GM12878 (cell line): ENCODE measurements at regions not wholly inside any gene's neighbourhood (a gene's known extent, or its start where the extent isn't known, plus 50 kb on each side); places are given as distances from the start of the nearest gene placed in this dataset.

Experiments
- ATAC-seq: fragments of 200-7000 bp; cut with Tn5 transposase; 3 replicates; pipeline ENCODE4 v1.9.1; 2020; ENCODE audit warnings: mild to moderate bottlenecking, moderate library complexity
- BruUV-seq: library from RNA; stranded (reverse); fragments of 400-500 nt; replicated peaks from 2 replicates; lab custom pipeline; 2021; lab: Mats Ljungman, UMichigan
- CTCF ChIA-PET: fragments of 300-600 bp; sonication (Branson Sonifier 250); formaldehyde crosslinking; extraction: SDS; loops from one replicate; lab custom pipeline; 2021; ENCODE audit warnings: inconsistent platforms; lab: Yijun Ruan, JAX
- POLR2A ChIA-PET: fragments of 350-600 bp; formaldehyde crosslinking; extraction: SDS; loops from one replicate; lab custom pipeline; 2021; ENCODE audit warnings: inconsistent platforms; lab: Charles Lee
- RAD21 ChIA-PET: fragments of 300-600 bp; sonication (Branson Sonifier 250); formaldehyde crosslinking; loops from one replicate; lab custom pipeline; 2023; ENCODE audit warnings: antibody characterized with exemption; ENCODE audit not compliant: unreplicated experiment; lab: Charles Lee
- SMC1A ChIA-PET: fragments of 300-600 bp; sonication (Branson Sonifier 250); formaldehyde crosslinking; loops from one replicate; lab custom pipeline; 2023; ENCODE audit not compliant: unreplicated experiment, uncharacterized antibody; lab: Charles Lee
- DNase-seq: peaks from one replicate; pipeline ENCODE4 v3.0.0-alpha.2; 2011; ENCODE audit warnings: low read depth, low spot score
- FAIRE-seq: peaks from 3 replicates; lab custom pipeline; 2011; peaks lifted over from hg19 to GRCh38; lab: Jason Lieb, UNC
- H2AFZ ChIP-seq: 2 replicates; pipeline ENCODE4 v1.6.0; 2011; ENCODE audit warnings: low read depth, low read length, control low read depth; ENCODE audit not compliant: control insufficient read depth
- H3K27ac ChIP-seq: 2 replicates; pipeline ENCODE4 v1.5.1; 2011; ENCODE audit warnings: control low read depth; ENCODE audit not compliant: control insufficient read depth, insufficient read depth
- H3K27me3 ChIP-seq, 2 experiments: replicated peaks in 1 of 2; 2 replicates each; pipeline versions ENCODE4 v1.6.0 to v1.6.1; 2011; ENCODE audit warnings: low read length in 1 of 2; ENCODE audit not compliant: control insufficient read depth in 2 of 2, insufficient read depth in 2 of 2
- H3K36me3 ChIP-seq, 2 experiments: 2 replicates each; pipeline ENCODE4 v1.5.1; 2011; ENCODE audit warnings: low read length in 1 of 2; ENCODE audit not compliant: control insufficient read depth in 2 of 2, insufficient read depth in 2 of 2
- H3K4me1 ChIP-seq: 2 replicates; pipeline ENCODE4 v1.6.1; 2011; ENCODE audit warnings: mild to moderate bottlenecking, low read length, moderate library complexity, mixed read lengths; ENCODE audit not compliant: control insufficient read depth, insufficient read depth
- H3K4me2 ChIP-seq: 2 replicates; pipeline ENCODE4 v1.6.0; 2011; ENCODE audit warnings: control low read depth; ENCODE audit not compliant: control insufficient read depth, insufficient read depth
- H3K4me3 ChIP-seq: fragments of 200-600 bp; sonication (generic); 2 replicates; pipeline ENCODE4 v1.5.1; 2016
- H3K79me2 ChIP-seq: 2 replicates; pipeline ENCODE4 v1.6.0; 2011; ENCODE audit warnings: low read length; ENCODE audit not compliant: control insufficient read depth, insufficient read depth
- H3K9ac ChIP-seq: 2 replicates; pipeline ENCODE4 v1.8.0; 2011; ENCODE audit warnings: low read length, control low read depth, mixed read lengths; ENCODE audit not compliant: control insufficient read depth, insufficient read depth
- H3K9me3 ChIP-seq: replicated peaks from 3 replicates; pipeline ENCODE4 v1.5.1; 2011; ENCODE audit warnings: mild to moderate bottlenecking, low read length; ENCODE audit not compliant: control insufficient read depth, insufficient read depth
- H4K20me1 ChIP-seq: 2 replicates; pipeline ENCODE4 v1.6.0; 2011; ENCODE audit not compliant: control insufficient read depth, insufficient read depth
- NR2F1 ChIP-seq: fragments of 450-650 bp; conservative IDR thresholded peaks from 2 replicates; pipeline ENCODE4 v1.6.1; 2017; ENCODE audit warnings: mild to moderate bottlenecking
- TCF12 ChIP-seq: IDR thresholded peaks from 2 replicates; pipeline ENCODE4 v1.6.1; 2011; ENCODE audit warnings: low read depth, mild to moderate bottlenecking, low read length
- WRNIP1 ChIP-seq: IDR thresholded peaks from 2 replicates; pipeline ENCODE4 v1.6.1; 2011; ENCODE audit warnings: low read depth, low read length, improper control_type of control experiment, borderline replicate concordance
- WGBS: methylation state at CpG from one replicate; pipeline ENCODE4 v1.1.6; 2016; ENCODE audit warnings: low lambda C conversion rate; ENCODE audit not compliant: insufficient replicate concordance, insufficient coverage; ENCODE audit errors: missing lambda C conversion rate; 5-methylcytosine and 5-hydroxymethylcytosine counted together
- in situ Hi-C: fragments of 300-500 bp; cut with MboI; formaldehyde crosslinking; loops from 9 replicates; pipeline ENCODE4 v1.14.3; 2018; ENCODE audit warnings: mixed read lengths
- intact Hi-C: fragments of 100-400 bp; cut with micrococcal nuclease; formaldehyde crosslinking; loops from one replicate; pipeline ENCODE4 v1.14.2; 2022; ENCODE audit not compliant: unreplicated experiment
- TF ChIP-seq, protein P1 (sequence below): fragments of 450-650 bp; IDR thresholded peaks from 2 replicates; pipeline ENCODE4 v1.6.1; 2017; ENCODE audit warnings: mild to moderate bottlenecking, moderate library complexity

DNA sequence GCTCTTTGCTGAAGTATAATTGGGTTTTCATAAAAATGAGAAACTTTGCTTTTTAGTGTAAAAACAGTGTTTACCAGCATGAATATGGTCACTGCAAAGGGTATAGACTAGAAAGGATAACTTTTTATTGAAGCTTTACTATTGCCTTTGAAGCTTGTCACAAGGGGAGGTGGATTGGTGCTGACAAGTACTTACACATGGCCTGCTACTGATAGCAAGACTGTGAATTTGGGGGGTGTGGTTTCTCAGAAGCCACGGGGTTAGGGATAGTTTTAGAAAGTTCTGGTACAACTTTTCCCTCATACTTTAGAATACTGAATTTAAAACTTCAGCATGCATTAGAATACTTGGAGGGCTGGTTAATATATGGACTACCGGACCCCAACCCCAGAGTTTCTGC lies 294.1 kb downstream of the SOCS6 start (continued):
- TF ChIP-seq, protein P1, sequence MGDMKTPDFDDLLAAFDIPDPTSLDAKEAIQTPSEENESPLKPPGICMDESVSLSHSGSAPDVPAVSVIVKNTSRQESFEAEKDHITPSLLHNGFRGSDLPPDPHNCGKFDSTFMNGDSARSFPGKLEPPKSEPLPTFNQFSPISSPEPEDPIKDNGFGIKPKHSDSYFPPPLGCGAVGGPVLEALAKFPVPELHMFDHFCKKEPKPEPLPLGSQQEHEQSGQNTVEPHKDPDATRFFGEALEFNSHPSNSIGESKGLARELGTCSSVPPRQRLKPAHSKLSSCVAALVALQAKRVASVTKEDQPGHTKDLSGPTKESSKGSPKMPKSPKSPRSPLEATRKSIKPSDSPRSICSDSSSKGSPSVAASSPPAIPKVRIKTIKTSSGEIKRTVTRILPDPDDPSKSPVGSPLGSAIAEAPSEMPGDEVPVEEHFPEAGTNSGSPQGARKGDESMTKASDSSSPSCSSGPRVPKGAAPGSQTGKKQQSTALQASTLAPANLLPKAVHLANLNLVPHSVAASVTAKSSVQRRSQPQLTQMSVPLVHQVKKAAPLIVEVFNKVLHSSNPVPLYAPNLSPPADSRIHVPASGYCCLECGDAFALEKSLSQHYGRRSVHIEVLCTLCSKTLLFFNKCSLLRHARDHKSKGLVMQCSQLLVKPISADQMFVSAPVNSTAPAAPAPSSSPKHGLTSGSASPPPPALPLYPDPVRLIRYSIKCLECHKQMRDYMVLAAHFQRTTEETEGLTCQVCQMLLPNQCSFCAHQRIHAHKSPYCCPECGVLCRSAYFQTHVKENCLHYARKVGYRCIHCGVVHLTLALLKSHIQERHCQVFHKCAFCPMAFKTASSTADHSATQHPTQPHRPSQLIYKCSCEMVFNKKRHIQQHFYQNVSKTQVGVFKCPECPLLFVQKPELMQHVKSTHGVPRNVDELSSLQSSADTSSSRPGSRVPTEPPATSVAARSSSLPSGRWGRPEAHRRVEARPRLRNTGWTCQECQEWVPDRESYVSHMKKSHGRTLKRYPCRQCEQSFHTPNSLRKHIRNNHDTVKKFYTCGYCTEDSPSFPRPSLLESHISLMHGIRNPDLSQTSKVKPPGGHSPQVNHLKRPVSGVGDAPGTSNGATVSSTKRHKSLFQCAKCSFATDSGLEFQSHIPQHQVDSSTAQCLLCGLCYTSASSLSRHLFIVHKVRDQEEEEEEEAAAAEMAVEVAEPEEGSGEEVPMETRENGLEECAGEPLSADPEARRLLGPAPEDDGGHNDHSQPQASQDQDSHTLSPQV = no peak
- no peak for TF ChIP-seq TCF12

- TF ChIP-seq NR2F1 = 0 out of 2 replicates have a peak, but pooled peaks have one; percentile 37
- TF ChIP-seq WRNIP1 = no peak
- no TSS peak for BruUV-seq
- in situ Hi-C loops = no loop called here
- intact Hi-C loops = no loop called here
- Histone ChIP-seq H3K27me3 (no peaks in the 10 kb centered on the region), H3K4me2 (no peak overlapping the region), H3K27ac (no peak overlapping the region), H3K36me3 (no peaks in the 10 kb centered on the region), H3K4me1 (no peaks in the 10 kb centered on the region), H2AFZ (no peak overlapping the region), H4K20me1 (no peaks in the 10 kb centered on the region), H3K9ac (no peak overlapping the region), H3K79me2 (no peaks in the 10 kb centered on the region), H3K9me3 (no peaks in the 10 kb centered on the region), H3K4me3 (no peak overlapping the region)
- ChIA-PET SMC1A (interaction anchor here (0.5 kb wide), 1 partner anchor 1452 kb away, joined by 3 read pairs; no protein-coding TSS in a partner anchor), RAD21 (no interaction called here), CTCF (interaction anchor here (0.6 to 1.3 kb wide), 2 partner anchors 34 to 87 kb away, joined by 3 to 4 read pairs; no protein-coding TSS in a partner anchor), POLR2A (no interaction called here)
- FAIRE-seq = no peak
- ATAC-seq = peak; percentile 55
- 30% methylated on average over 6 of the region's 6 CpGs for WGBS
- DNase-seq = no peak
Measured at GRCh38 chr18:70578480-70578879, 289.6 kb downstream of the SOCS6 start.
